ENCODE measurements at regions not wholly inside any gene's neighbourhood (a gene's known extent, or its start where the extent isn't known, plus 50 kb on each side); places are given as distances from the start of the nearest gene placed in this dataset.

DNA sequence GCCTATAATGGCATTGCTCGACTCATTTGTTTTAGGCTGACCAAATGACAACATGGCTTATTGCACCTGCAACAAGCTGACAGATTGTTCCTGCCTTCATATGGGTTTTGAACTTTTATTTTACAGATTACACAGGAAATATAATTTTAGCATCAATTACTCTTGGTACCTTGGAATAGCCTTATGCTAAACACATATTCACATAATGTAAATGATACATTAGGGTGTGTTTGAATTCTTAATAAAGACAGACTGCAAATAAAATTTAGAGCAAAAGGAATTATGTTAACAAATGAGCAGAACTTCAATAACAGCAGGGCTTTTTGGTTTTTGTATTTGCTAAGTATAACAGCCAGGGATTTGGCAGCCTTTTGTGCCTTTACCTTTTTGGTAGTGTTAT, 51.9 kb upstream of the TMC3 start:
- Mint-ChIP-seq H3K36me3 (ENCODE audit: insufficient read depth) (no peaks in the 10 kb centered on the region), H3K9me3 (peaks cover under 1% of the 10 kb centered on the region), H3K27me3 (ENCODE audit: low read depth) (no peaks in the 10 kb centered on the region), H3K4me3 (no peak overlapping the region), H3K4me1 (ENCODE audit: low read depth) (no peaks in the 10 kb centered on the region)
- ATAC-seq (no peak), DNase-seq (no peak)

All from activated T-cell treated with anti-CD3 and anti-CD28 coated beads, Interleukin-2, amount 50 U/mL, for 4 hours (primary cell).